Eye (tissue), 1 donor: ENCODE measurements at regions not wholly inside any gene's neighbourhood (a gene's known extent, or its start where the extent isn't known, plus 50 kb on each side); places are given as distances from the start of the nearest gene placed in this dataset.
A peak's percentile ranks its signal among the peaks of the same experiment; 100 is the strongest.

Experiments used
- DNase-seq: peaks from one replicate; pipeline ENCODE4 v3.0.0-alpha.2; 2015

- no peak for DNase-seq
These were observed 52.8 kb upstream of the SV2C start for GRCh38 chr5:76030343-76030742.

- DNase-seq = no peak
These were observed 53.4 kb upstream of the SV2C start for GRCh38 chr5:76029739-76030138.

GRCh38 chr5:76025790-76026189 is 57.4 kb upstream of the SV2C start:
- DNase-seq = no peak

GRCh38 chr5:76025069-76025468 is 58.1 kb upstream of the SV2C start:
- no peak for DNase-seq

- DNase-seq = no peak
These were observed 60.6 kb upstream of the SV2C start for GRCh38 chr5:76022611-76023010.

GRCh38 chr5:76021936-76022584 is 61.1 kb upstream of the SV2C start:
- no peak for DNase-seq

GRCh38 chr5:76016258-76016657 is 66.9 kb upstream of the SV2C start:
- DNase-seq = peak; percentile 6

GRCh38 chr5:76014005-76014404 is 69.2 kb upstream of the SV2C start:
- no peak for DNase-seq

- DNase-seq = no peak
These were observed 75.3 kb upstream of the SV2C start for GRCh38 chr5:76007904-76008303.

GRCh38 chr5:76000582-76000981 is 82.6 kb upstream of the SV2C start:
- DNase-seq = no peak

GRCh38 chr5:75993643-75994520 is 89.3 kb upstream of the SV2C start:
- peak; percentile 50 for DNase-seq

- peak; percentile 49 for DNase-seq
These were observed 90.0 kb upstream of the SV2C start for GRCh38 chr5:75993183-75993582.

GRCh38 chr5:75992753-75993152 is 90.4 kb upstream of the SV2C start:
- no peak for DNase-seq

- no peak for DNase-seq
These were observed 98.1 kb upstream of the SV2C start for GRCh38 chr5:75985077-75985476.

GRCh38 chr5:75975496-75975895 is 107.7 kb upstream of the SV2C start:
- DNase-seq = no peak

GRCh38 chr5:75965292-75965691 is 117.9 kb upstream of the SV2C start:
- no peak for DNase-seq

- no peak for DNase-seq
These were observed 119.2 kb upstream of the SV2C start for GRCh38 chr5:75964008-75964407.

- no peak for DNase-seq
These were observed 119.6 kb upstream of the SV2C start for GRCh38 chr5:75963554-75963953.

- DNase-seq = no peak
These were observed 121.4 kb upstream of the SV2C start for GRCh38 chr5:75961818-75962217.

- DNase-seq = no peak
These were observed 123.1 kb upstream of the SV2C start for GRCh38 chr5:75960129-75960528.

- DNase-seq = no peak
These were observed 130.2 kb upstream of the SV2C start for GRCh38 chr5:75952963-75953362.

- DNase-seq = no peak
These were observed 130.9 kb upstream of the SV2C start for GRCh38 chr5:75952291-75952690.

- no peak for DNase-seq
These were observed 131.5 kb upstream of the SV2C start for GRCh38 chr5:75951716-75952115.

- DNase-seq = peak; percentile 30
These were observed 132.0 kb upstream of the SV2C start for GRCh38 chr5:75951158-75951557.

GRCh38 chr5:75948438-75948837 is 134.7 kb upstream of the SV2C start:
- no peak for DNase-seq
